ENCODE measurements at regions not wholly inside any gene's neighbourhood (a gene's known extent, or its start where the extent isn't known, plus 50 kb on each side); places are given as distances from the start of the nearest gene placed in this dataset.

GRCh38 chr16:5841974-5842373 lies 744.4 kb upstream of the EEF2KMT start:
- TF ChIP-seq CTCF (optimal IDR thresholded peaks at IDR 0.05 in 1 of 3, IDR thresholded peaks at IDR 0.05 in 1 of 3, conservative IDR thresholded peaks at IDR 0.05 in 1 of 3; ENCODE audit: extremely low read depth in 1 of 3, insufficient read depth in 2 of 3, low read length in 3 of 3) (no peak), EZH2 (IDR thresholded peaks at IDR 0.05; ENCODE audit: low read length) (no peak)

Data from keratinocyte (primary cell).